ENCODE measurements at regions not wholly inside any gene's neighbourhood (a gene's known extent, or its start where the extent isn't known, plus 50 kb on each side); places are given as distances from the start of the nearest gene placed in this dataset.
"Not testable (repeated sequence)": the region's sequence is repeated elsewhere in the genome, so short reads cannot be mapped to it uniquely, and the experiment has no call there.

- DNase-seq, result not testable (repeated sequence)
Observed at GRCh38 chr1:109857702-109858101, 52.9 kb upstream of the CSF1 start.

- not testable (repeated sequence) for DNase-seq
Observed at GRCh38 chr1:109855986-109856385, 54.7 kb upstream of the CSF1 start.

GRCh38 chr1:109853972-109854371 is 56.7 kb upstream of the CSF1 start:
- not testable (repeated sequence) for DNase-seq

GRCh38 chr1:109852221-109853015 is 58.2 kb upstream of the CSF1 start:
- DNase-seq, result peak in 45 of 58 donors; percentile 10 to 89 (median 51)

DNA sequence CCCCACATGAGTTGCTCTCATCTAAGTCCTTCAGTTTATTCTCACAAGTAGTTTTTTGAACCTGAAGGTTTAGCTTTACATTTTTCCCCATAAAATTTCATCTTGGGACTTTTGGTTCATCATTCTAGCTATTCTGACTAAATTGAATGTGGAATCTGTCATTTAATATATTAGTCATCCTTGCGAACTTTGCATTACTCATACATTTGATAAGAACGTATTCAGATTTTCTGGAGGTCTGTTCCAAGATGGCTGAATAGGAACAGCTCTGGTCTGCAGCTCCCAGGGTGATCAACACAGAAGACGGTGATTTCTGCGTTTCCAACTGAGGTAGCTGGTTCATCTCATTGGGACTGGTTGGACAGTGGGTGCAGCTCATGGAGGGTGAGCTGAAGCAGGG is 59.8 kb upstream of the CSF1 start:
- DNase-seq, result no peak

- no peak for DNase-seq
Observed at GRCh38 chr1:109850194-109850593, 60.5 kb upstream of the CSF1 start.

- DNase-seq, result no peak
Observed at GRCh38 chr1:109849655-109850054, 61.0 kb upstream of the CSF1 start.

GRCh38 chr1:109847251-109847650 is 63.4 kb upstream of the CSF1 start:
- peak in 4 of 58 donors; percentile 18 to 34 (median 24) for DNase-seq

- no peak for DNase-seq
Observed at GRCh38 chr1:109846846-109847245, 63.8 kb upstream of the CSF1 start.

- no peak for DNase-seq
Observed at GRCh38 chr1:109846162-109846561, 64.5 kb upstream of the CSF1 start.

- DNase-seq, result no peak
Observed at GRCh38 chr1:109845658-109846057, 65.0 kb upstream of the CSF1 start.

- no peak for DNase-seq
Observed at GRCh38 chr1:109844609-109845008, 66.0 kb upstream of the CSF1 start.

GRCh38 chr1:109840011-109840629 is 70.5 kb upstream of the CSF1 start:
- no peak for DNase-seq

- not testable (repeated sequence) for DNase-seq
Observed at GRCh38 chr1:109839276-109839675, 71.4 kb upstream of the CSF1 start.

DNA sequence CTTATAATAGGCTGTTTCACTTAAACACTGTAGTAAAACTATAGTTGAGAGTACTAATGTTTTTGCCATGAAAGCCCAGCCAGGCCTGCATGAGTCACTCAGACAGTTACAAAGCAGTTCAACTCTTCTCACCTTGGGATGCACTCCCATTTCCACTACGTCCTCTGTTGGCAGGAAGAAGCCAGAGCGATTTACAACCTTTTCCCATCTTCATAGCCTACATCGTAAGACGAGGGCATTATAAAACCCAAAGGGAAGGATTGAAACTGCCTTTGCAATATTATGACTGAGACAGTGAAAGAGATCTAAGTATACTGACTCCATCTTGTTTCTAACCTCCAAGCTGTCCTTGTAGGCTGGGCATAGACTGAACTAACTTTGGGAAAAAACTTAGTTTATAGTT is 71.8 kb upstream of the CSF1 start:
- DNase-seq, result no peak

DNA sequence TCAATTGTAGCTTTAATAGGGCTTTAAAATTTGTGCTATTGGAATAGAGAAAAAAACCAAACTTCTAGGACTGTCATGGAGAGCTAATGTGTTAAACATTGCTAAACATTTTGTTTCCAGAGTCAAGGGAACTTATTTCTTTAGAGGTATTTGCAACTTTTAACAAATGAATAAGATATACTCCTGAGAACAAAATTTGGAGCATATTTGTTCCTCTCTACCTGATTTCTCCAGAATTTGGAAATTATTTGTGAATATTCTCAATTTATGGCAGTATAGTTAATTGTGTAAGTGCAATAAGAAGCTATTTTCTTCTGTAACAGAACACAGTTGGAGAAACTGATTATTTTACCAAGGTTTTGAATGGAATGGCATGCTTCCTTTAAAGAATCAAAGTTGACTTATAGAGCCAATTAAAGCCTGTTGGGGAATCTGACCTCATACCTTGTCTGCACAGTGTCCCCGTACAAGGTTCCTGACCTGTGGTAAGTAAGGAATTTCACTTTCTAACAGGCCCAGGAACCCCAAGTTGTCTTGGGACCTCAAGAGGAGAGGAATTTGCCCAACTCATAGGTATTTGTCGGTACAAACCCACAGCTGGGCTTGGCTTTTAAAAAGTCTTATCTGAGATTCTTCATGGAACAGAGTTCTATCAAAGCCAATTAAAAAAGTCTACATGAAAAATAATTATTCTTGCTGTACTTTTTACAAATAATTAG is 72.6 kb upstream of the CSF1 start:
- DNase-seq, result no peak

DNA sequence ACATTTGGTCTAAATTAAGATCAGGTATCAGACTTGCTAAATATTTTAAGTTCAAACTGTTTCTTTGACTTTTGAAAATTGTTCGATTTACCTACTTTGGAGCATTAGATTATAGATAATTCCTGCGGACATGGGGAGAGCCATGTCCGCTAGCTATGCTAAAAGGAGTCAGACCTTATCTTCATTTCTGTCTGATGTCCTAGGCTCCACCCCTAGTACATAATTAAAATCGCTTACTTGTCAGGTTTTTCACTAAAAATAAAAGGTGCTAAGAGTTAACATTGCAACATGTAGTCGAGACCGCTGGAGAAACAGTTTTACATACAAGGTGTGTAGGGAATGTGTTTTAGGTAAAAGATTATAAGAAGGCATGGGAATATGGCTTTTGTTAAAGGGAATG is 71.9 kb upstream of the EPS8L3 start:
- DNase-seq, result not testable (repeated sequence)

DNA sequence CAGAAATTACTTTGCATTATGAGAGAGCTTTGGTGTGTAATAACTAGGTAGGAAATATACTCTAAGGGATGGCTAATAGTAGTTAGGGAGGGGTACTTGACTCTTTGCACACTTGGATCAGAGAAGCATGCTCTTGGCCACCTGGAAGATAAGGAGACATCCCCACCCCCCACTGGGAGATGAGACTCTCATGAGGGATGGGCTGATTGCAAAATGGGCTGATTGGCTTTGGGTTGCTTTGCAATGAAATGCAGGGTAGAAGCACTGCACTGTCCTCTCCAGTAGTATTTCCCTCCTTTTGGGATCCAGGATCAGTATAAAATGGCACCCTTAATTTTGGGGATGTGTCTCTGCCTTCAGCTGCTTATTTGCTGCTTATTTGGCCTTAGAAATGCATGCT is 71.2 kb upstream of the EPS8L3 start:
- no peak for DNase-seq

DNA sequence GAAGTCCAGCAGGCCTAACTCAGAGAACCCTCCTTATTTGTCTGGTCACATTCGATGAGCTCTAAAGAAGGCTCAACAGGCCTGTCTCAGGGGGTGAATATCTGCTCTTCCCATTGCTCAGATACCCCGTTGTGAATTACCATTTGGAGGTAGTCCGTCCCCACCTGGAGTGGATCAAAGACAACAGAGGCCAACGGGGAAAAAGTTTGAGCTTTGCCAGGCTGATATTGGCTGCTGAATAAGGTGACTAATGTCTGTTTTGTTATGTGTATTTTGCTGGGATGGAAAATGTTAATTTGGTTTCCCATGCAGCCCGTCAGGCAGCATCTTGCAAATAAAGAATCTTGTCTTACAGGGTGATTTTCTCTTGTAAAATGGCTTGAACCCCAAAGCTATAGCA is 69.2 kb upstream of the EPS8L3 start:
- no peak for DNase-seq

DNA sequence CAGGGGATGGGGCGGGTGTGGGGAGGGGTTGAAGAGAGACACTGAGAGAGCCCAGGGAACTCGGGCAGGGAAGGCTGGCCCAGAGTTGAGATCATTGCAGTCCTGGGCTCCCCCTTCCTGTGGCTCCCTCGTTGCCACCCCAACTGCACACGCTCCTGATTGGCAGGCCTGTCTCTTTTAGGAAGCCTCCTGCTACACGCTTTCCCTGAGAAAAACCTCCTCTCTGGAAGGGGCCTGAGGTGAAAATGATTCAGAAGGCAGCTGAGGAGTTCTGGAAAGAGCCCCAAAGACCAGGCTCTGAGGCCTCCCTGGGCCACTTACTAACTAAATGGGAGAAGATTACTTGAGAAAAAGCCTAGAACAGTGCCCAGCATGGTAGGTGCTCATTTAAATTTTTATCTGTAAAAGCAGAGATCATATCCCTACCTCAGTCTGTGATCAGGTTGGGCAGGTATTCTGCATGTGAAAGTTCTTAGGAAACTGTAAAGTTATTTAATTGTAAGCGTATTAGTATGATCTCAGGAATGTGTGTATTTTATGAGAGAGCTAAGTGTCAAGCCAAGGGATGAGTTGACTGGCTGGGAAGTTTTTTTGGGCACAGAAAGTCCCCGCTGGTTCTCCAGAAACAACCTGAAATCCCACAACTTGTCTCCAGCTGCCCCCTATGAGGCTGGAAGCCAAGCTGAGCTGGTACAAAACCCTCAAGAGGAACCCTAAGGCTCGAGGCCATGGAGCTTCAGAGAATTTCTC is 65.2 kb upstream of the EPS8L3 start:
- no peak for DNase-seq

DNA sequence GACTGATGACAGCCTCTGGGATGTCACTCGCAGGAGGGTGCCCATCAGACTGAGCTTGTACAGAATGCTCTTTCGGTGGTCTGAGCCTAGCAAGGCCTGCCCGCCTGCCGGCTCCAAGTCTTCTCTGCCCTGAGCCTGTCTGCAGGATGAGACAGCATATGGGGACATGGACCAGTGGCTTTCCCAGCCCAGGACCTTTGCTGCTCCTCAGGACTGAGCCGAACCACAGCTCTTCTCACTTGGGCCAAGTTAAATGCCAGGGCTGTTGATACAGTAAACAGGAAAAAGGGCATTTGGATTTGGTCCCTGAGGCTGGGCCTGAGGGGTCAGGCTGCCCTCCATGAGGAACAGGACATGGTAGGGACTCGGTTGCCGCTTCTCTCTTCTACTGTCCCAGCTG is 64.3 kb upstream of the EPS8L3 start:
- DNase-seq, result no peak

GRCh38 chr1:109827466-109827865 is 63.7 kb upstream of the EPS8L3 start:
- no peak for DNase-seq

All from anterior cingulate cortex (tissue), 58 donors.